Fibroblast of the aortic adventitia (primary cell): ENCODE measurements at regions not wholly inside any gene's neighbourhood (a gene's known extent, or its start where the extent isn't known, plus 50 kb on each side); places are given as distances from the start of the nearest gene placed in this dataset.
"Not testable (repeated sequence)": the region's sequence is repeated elsewhere in the genome, so short reads cannot be mapped to it uniquely, and the experiment has no call there.

Experiments used
- DNase-seq: peaks from one replicate; pipeline ENCODE4 v3.0.0-alpha.2; 2010; ENCODE audit warnings: low read depth
- H3K4me3 ChIP-seq: 2 replicates; pipeline ENCODE4 v1.5.1; 2011; ENCODE audit warnings: low read depth, mild to moderate bottlenecking, control low read depth, low read length, moderate library complexity
- TF ChIP-seq, protein P1 (sequence below): IDR thresholded peaks from 2 replicates; pipeline ENCODE4 v1.5.1; 2011; ENCODE audit warnings: mild to moderate bottlenecking, low read length, control low read depth, inconsistent platforms; ENCODE audit not compliant: insufficient read depth

DNA sequence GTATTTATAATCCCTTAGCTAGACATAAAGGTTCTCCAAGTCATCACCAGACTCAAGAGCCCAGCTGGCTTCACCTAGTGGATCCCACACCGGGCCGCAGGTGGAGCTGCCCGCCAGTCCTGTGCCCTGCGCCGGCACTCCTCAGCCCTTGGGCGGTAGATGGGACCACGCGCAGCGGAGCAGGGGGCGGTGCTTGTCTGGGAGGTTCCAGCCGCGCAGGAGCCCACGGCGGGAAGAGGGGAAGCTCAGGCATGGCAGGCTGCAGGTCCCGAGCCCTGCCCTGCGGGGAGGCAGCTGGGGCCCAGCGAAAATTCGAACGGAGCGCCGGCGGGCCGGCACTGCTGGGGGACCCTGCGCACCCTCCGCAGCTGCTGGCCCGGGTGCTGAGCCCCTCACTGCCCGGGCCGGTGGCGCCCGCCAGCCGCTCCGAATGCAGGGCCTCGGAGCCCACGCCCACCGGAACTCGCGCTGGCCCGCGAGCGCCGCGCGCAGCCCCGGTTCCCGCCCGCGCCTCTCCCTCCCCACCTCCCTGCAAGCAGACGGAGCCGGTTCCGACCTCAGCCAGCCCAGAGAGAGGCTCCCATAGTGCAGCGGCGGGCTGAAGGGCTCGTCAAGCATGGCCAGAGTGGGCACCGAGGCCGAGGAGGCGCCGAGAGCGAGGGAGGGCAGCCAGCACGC lies 675.6 kb downstream of the REEP3 start:
- no peak overlapping the region for H3K4me3 ChIP-seq
- TF ChIP-seq, protein P1, sequence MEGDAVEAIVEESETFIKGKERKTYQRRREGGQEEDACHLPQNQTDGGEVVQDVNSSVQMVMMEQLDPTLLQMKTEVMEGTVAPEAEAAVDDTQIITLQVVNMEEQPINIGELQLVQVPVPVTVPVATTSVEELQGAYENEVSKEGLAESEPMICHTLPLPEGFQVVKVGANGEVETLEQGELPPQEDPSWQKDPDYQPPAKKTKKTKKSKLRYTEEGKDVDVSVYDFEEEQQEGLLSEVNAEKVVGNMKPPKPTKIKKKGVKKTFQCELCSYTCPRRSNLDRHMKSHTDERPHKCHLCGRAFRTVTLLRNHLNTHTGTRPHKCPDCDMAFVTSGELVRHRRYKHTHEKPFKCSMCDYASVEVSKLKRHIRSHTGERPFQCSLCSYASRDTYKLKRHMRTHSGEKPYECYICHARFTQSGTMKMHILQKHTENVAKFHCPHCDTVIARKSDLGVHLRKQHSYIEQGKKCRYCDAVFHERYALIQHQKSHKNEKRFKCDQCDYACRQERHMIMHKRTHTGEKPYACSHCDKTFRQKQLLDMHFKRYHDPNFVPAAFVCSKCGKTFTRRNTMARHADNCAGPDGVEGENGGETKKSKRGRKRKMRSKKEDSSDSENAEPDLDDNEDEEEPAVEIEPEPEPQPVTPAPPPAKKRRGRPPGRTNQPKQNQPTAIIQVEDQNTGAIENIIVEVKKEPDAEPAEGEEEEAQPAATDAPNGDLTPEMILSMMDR: no peak
- no peak for DNase-seq

DNA sequence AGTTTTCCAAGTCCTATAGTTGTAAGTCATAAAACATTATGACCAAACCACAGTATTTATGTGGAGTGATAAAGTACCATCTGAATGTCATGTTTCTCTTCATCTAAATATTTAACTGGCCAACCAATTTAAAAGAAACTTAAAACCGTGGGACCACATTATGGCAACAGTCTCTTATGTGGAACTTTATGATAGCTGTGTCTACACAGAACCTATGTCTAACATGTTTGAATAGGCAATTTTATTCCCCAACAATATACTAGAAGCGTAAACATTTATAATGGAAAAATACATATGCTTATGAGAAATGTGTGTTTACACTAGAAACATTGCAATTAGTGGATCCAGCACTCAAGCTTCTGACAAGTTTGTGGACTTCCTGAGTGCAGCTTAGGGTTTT lies 680.7 kb downstream of the REEP3 start:
- TF ChIP-seq, protein P1: no peak
- DNase-seq: no peak
- H3K4me3 ChIP-seq: no peak overlapping the region

DNA sequence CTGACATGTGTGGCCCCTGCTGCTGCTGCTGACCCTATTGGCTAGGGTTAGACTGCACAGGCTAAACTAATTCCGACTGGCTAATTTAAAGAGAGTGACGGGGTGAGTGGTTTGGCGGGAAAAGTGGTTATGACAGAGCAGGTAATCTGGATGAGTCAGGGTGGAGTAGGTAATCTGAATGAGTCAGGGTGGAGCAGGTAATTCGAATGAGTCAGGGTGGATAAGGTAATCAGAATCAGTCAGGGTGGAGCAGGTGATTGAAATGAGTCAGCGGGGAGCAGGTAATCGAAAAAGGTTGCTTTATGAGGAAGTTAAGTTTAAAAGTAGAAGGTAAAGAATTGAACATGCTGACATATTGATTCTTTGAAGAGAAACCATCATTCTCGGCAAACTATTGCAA lies 683.3 kb downstream of the REEP3 start:
- not testable (repeated sequence) for H3K4me3 ChIP-seq, DNase-seq

DNA sequence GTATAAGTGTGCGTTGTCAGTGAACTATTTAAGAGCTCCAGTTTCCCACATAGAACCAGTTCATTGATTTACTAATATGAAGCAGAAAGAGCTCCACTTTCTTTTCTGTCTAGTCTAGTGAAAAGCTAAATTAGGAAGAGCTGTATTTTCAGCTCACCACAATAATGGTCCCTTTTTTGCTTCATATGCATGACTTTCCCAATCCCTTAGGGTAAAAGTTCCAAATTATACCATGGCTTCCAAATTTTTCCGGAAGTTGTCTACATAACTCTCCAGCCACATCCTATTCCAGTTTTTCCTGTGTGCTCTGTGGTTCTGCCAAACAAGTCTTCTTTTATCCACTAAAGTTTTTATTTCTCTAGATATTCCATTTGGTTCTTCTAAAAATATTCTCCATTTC lies 685.2 kb downstream of the REEP3 start:
- TF ChIP-seq, protein P1: no peak
- no peak overlapping the region for H3K4me3 ChIP-seq
- DNase-seq: no peak

DNA sequence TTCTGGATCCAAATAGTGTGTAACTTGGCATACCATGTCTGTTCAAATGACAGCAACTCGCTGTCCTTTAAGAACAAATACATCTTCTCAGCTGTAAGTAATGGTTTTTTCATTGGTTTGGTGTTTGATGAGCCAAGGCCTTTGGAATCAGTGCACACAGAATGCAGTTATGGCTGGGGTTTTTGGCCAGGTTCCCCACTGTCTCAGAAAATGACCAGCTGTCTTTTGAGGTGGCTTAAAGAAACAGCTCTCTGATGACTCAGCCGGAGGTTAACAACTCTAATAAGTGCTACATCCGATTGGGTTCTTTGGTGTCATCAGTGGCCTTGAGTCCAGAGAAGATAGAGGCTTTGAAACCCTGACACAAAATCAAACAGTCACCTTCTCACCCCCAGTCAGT lies 688.4 kb downstream of the REEP3 start:
- TF ChIP-seq, protein P1: no peak
- no peak overlapping the region for H3K4me3 ChIP-seq
- DNase-seq: no peak

DNA sequence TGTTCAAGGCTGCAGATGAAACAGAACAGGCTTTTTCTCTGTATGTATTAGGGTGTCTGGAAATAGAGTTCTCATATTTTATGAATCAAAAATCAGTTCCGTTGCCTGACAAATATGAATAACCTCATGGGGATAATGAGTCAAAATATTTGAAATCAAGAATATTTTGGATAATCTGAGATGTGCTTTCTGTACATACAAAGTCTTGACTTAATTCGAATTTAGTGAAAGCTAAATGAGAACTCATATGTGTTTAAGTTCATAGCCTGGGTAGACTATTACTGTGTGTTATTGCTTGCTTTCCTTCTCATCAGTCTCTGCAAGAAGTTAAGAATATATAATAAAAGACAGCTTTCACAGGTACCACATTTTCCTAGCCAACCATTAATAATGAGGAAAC lies 689.0 kb downstream of the REEP3 start:
- no peak overlapping the region for H3K4me3 ChIP-seq
- no peak for DNase-seq
- TF ChIP-seq, protein P1: no peak

DNA sequence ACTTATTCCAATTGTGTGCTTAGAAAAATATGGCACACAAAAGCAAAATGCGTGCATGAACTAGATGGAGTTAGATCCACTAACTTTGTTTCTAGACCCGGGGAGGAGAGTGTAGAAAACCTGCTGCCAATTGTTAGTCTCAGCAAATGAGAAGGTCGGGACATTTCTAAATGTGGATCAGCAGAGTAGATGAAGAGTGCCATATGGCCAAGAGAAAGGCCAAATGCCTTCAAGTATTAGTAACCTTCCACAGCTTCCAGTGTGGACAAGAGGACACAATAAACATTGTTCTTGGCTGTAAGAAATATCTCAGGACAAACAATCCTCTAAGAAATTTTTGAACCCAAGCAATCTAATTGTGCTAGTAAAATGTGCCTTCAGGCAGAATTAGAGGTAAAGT lies 690.3 kb downstream of the REEP3 start:
- TF ChIP-seq, protein P1: no peak
- H3K4me3 ChIP-seq: no peak overlapping the region
- DNase-seq: no peak
